NT2/D1 (cell line): ENCODE measurements at regions not wholly inside any gene's neighbourhood (a gene's known extent, or its start where the extent isn't known, plus 50 kb on each side); places are given as distances from the start of the nearest gene placed in this dataset.

Experiments used
- SUZ12 ChIP-seq: IDR thresholded peaks from 2 replicates; pipeline ENCODE4 v1.6.1; 2011; ENCODE audit not compliant: insufficient read length, insufficient read depth; ENCODE audit errors: extremely low read depth
- ZNF274 ChIP-seq: IDR thresholded peaks from 2 replicates; pipeline ENCODE4 v1.6.1; 2011; ENCODE audit warnings: mild to moderate bottlenecking, low read depth, low read length

- no peak for TF ChIP-seq ZNF274
- TF ChIP-seq SUZ12 = no peak
Measured at GRCh38 chr18:44541781-44542180, 138.9 kb upstream of the SETBP1 start.
